ENCODE measurements at regions not wholly inside any gene's neighbourhood (a gene's known extent, or its start where the extent isn't known, plus 50 kb on each side); places are given as distances from the start of the nearest gene placed in this dataset.

- no peaks in the 10 kb centered on the region for H3K4me1 ChIP-seq (ENCODE audit: insufficient read depth, low read length)
- no peaks in the 10 kb centered on the region for H3K36me3 ChIP-seq (ENCODE audit: insufficient read depth, low read length)
- no peaks in the 10 kb centered on the region for H3K79me2 ChIP-seq (ENCODE audit: insufficient read depth, low read length)
- peak overlapping the region; percentile 14 for H3K4me2 ChIP-seq (ENCODE audit: insufficient read depth, low read length)
- DNase-seq (ENCODE audit: insufficient read length, low spot score, missing footprints), result no peak
- TF ChIP-seq CTCF (IDR thresholded peaks at IDR 0.05; ENCODE audit: extremely low read depth, low read depth, low read length), result no peak
- peak overlapping the region; percentile 36 for H2AFZ ChIP-seq (ENCODE audit: low read length)
- no peaks in the 10 kb centered on the region for H3K9me3 ChIP-seq (ENCODE audit: low read depth, low read length)
- no peaks in the 10 kb centered on the region for H4K20me1 ChIP-seq (ENCODE audit: insufficient read depth, low read length)
- H3K4me3 ChIP-seq (ENCODE audit: insufficient read depth, low read length), result no peak overlapping the region
- H3K27ac ChIP-seq (ENCODE audit: low read depth, low read length), result no peak overlapping the region
- H3K27me3 ChIP-seq (ENCODE audit: insufficient read depth, low read length), result no peaks in the 10 kb centered on the region
Measured at GRCh38 chr12:92414170-92415070, 268.8 kb upstream of the BTG1 start.

GRCh38 chr12:92413286-92413685 is 267.6 kb upstream of the BTG1 start:
- no peaks in the 10 kb centered on the region for H3K4me1 ChIP-seq (ENCODE audit: insufficient read depth, low read length)

GRCh38 chr12:92412856-92413255 is 267.2 kb upstream of the BTG1 start:
- no peak for TF ChIP-seq CTCF (IDR thresholded peaks at IDR 0.05; ENCODE audit: extremely low read depth, low read depth, low read length)

More at GRCh38 chr12:92413286-92413685, 267.6 kb upstream of the BTG1 start:
- no peaks in the 10 kb centered on the region for H4K20me1 ChIP-seq (ENCODE audit: insufficient read depth, low read length)
- no peak overlapping the region for H3K4me3 ChIP-seq (ENCODE audit: insufficient read depth, low read length)
- H3K4me2 ChIP-seq (ENCODE audit: insufficient read depth, low read length), result no peak overlapping the region
- H3K79me2 ChIP-seq (ENCODE audit: insufficient read depth, low read length), result no peaks in the 10 kb centered on the region
- no peaks in the 10 kb centered on the region for H3K9me3 ChIP-seq (ENCODE audit: low read depth, low read length)
- TF ChIP-seq CTCF (IDR thresholded peaks at IDR 0.05; ENCODE audit: extremely low read depth, low read depth, low read length), result no peak
- no peak overlapping the region for H3K27ac ChIP-seq (ENCODE audit: low read depth, low read length)
- no peaks in the 10 kb centered on the region for H3K27me3 ChIP-seq (ENCODE audit: insufficient read depth, low read length)
- no peak for DNase-seq (ENCODE audit: insufficient read length, low spot score, missing footprints)
- no peak overlapping the region for H2AFZ ChIP-seq (ENCODE audit: low read length)
- H3K36me3 ChIP-seq (ENCODE audit: insufficient read depth, low read length), result no peaks in the 10 kb centered on the region

GRCh38 chr12:92411687-92412086 is 266.0 kb upstream of the BTG1 start:
- Histone ChIP-seq H3K36me3 (ENCODE audit: insufficient read depth, low read length) (no peaks in the 10 kb centered on the region), H3K27ac (ENCODE audit: low read depth, low read length) (no peak overlapping the region), H4K20me1 (ENCODE audit: insufficient read depth, low read length) (no peaks in the 10 kb centered on the region), H3K27me3 (ENCODE audit: insufficient read depth, low read length) (no peaks in the 10 kb centered on the region), H2AFZ (ENCODE audit: low read length) (no peak overlapping the region), H3K4me2 (ENCODE audit: insufficient read depth, low read length) (no peak overlapping the region), H3K4me1 (ENCODE audit: insufficient read depth, low read length) (no peaks in the 10 kb centered on the region), H3K4me3 (ENCODE audit: insufficient read depth, low read length) (no peak overlapping the region), H3K79me2 (ENCODE audit: insufficient read depth, low read length) (no peaks in the 10 kb centered on the region), H3K9me3 (ENCODE audit: low read depth, low read length) (no peaks in the 10 kb centered on the region)
- no peak for TF ChIP-seq CTCF (IDR thresholded peaks at IDR 0.05; ENCODE audit: extremely low read depth, low read depth, low read length)
- DNase-seq (ENCODE audit: insufficient read length, low spot score, missing footprints), result no peak

More at GRCh38 chr12:92412856-92413255, 267.2 kb upstream of the BTG1 start:
- Histone ChIP-seq H3K27ac (ENCODE audit: low read depth, low read length) (no peak overlapping the region), H2AFZ (ENCODE audit: low read length) (no peak overlapping the region), H3K36me3 (ENCODE audit: insufficient read depth, low read length) (no peaks in the 10 kb centered on the region), H3K79me2 (ENCODE audit: insufficient read depth, low read length) (no peaks in the 10 kb centered on the region), H3K4me3 (ENCODE audit: insufficient read depth, low read length) (no peak overlapping the region), H3K27me3 (ENCODE audit: insufficient read depth, low read length) (no peaks in the 10 kb centered on the region), H4K20me1 (ENCODE audit: insufficient read depth, low read length) (no peaks in the 10 kb centered on the region), H3K9me3 (ENCODE audit: low read depth, low read length) (no peaks in the 10 kb centered on the region), H3K4me1 (ENCODE audit: insufficient read depth, low read length) (no peaks in the 10 kb centered on the region), H3K4me2 (ENCODE audit: insufficient read depth, low read length) (no peak overlapping the region)
- no peak for DNase-seq (ENCODE audit: insufficient read length, low spot score, missing footprints)

All from osteoblast (primary cell).